ENCODE measurements at regions not wholly inside any gene's neighbourhood (a gene's known extent, or its start where the extent isn't known, plus 50 kb on each side); places are given as distances from the start of the nearest gene placed in this dataset.

GRCh38 chr10:78278058-78278404 lies 244.4 kb downstream of the RPS24 start:
- TF ChIP-seq, protein P1, sequence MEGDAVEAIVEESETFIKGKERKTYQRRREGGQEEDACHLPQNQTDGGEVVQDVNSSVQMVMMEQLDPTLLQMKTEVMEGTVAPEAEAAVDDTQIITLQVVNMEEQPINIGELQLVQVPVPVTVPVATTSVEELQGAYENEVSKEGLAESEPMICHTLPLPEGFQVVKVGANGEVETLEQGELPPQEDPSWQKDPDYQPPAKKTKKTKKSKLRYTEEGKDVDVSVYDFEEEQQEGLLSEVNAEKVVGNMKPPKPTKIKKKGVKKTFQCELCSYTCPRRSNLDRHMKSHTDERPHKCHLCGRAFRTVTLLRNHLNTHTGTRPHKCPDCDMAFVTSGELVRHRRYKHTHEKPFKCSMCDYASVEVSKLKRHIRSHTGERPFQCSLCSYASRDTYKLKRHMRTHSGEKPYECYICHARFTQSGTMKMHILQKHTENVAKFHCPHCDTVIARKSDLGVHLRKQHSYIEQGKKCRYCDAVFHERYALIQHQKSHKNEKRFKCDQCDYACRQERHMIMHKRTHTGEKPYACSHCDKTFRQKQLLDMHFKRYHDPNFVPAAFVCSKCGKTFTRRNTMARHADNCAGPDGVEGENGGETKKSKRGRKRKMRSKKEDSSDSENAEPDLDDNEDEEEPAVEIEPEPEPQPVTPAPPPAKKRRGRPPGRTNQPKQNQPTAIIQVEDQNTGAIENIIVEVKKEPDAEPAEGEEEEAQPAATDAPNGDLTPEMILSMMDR (conservative IDR thresholded peaks at IDR 0.05 in 1 of 2, IDR thresholded peaks at IDR 0.05 in 1 of 2; ENCODE audit: extremely low read depth in 1 of 2, insufficient read depth in 1 of 2, low read depth in 1 of 2, low read length in 2 of 2), result no peak
- TF ChIP-seq EZH2 (IDR thresholded peaks at IDR 0.05; ENCODE audit: borderline replicate concordance, low read length), result no peak

All from mammary epithelial cell (primary cell).